Right kidney (tissue), 1 donor: ENCODE measurements at regions not wholly inside any gene's neighbourhood (a gene's known extent, or its start where the extent isn't known, plus 50 kb on each side); places are given as distances from the start of the nearest gene placed in this dataset.
"Not testable (repeated sequence)": the region's sequence is repeated elsewhere in the genome, so short reads cannot be mapped to it uniquely, and the experiment has no call there.

Experiments used
- DNase-seq: peaks from one replicate; pipeline ENCODE4 v3.0.0-alpha.2; 2016

DNA sequence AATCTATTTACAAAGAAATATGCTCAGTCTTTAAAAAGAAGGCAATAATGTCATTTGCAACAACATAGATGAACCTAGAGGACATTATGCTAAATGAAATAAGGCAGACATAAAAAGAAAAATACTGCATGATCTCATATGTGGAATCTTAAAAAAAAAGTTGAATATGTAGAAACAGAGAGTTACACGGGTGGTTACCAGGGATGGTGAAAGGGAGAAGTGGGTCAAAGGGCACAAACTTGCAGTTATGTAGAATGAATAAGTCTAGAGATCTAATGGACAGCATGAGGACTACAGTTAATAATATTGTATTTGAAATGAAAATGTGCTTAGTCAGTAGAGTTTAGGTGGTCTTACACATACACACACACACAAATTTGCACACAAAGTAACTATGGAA lies 88.2 kb upstream of the CCDC71L start:
- DNase-seq: no peak

DNA sequence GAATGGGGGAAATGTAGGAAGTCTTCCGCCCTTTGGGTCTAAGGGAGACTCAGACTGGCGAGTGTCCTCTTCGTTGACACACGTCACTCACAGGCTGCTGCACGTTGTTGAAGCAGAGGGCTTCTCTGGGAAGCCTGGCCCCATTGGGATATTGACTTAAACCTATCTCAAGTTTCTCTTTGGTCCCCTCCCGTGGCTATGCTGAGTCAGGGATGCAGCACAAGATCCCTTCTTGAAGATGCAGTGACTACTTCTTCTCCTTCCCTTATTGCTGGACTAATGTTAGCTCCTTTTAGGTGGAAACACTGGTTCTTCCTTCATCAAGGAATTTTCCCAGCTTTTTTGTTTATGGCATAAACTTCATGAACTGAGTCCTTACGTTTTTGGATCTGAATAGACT lies 89.8 kb upstream of the CCDC71L start:
- no peak for DNase-seq

DNA sequence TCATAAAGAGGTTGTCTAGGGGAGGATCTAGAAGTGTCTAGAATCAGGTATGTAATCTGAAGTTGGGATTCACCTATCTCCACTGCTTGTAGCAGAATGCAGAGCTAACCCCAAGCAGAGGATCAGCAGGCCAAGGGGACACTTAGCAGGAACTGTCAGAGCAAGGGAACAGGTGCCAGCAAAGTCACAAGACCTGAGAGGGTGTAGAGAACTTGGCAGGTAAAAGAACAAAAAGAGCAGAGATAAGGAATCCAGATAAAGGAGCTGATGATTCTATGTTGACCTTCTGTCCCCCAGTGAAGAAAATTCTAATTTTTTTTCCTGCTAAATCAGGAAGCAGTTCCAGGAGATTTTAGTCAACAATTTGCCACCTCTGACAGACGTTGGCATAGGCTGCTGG lies 91.4 kb upstream of the CCDC71L start:
- no peak for DNase-seq

- DNase-seq: not testable (repeated sequence)
These were observed 94.1 kb upstream of the CCDC71L start for GRCh38 chr7:106755024-106755423.

DNA sequence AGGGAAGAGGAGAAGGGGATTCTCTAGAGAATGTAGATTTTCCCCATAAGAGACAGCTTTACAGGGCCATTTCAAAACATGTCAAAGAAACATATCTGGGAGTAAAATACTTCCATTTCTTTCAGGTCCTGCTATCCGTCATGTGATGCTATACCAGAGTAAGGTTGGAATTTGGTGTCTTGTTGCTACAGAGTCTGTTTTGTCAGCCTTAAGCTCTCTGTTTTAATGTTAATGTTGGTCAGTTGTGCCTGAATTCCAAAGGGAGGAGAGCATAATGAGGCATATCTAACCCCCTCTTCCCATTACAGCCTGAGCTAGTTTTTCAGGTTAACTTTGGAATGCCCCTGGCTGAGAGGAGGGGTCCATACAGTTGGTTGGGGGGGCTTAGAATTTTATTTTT lies 94.7 kb upstream of the CCDC71L start:
- DNase-seq: no peak

DNA sequence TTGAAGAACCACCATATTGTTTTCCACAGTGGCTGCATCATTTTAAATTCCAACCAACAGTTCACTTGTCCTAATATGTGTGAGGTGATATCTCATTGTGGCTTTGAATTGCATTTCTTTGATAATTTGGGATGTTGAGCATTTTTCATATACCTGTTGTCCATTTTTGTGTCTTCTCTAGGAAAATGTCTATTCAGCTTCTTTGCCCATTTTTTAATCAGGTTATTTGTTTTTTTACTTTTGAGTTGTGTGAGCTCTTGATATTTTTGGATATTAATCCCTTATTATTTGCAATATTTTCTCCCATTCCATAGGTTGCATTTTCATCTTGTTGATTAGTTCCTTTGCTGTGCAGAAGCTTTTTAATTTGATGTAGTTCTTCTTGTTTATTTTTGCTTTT lies 95.1 kb upstream of the CCDC71L start:
- no peak for DNase-seq

- no peak for DNase-seq
These were observed 95.9 kb upstream of the CCDC71L start for GRCh38 chr7:106756884-106757283.

- DNase-seq: no peak
These were observed 96.9 kb upstream of the CCDC71L start for GRCh38 chr7:106757846-106758245.

- not testable (repeated sequence) for DNase-seq
These were observed 101.9 kb upstream of the CCDC71L start for GRCh38 chr7:106762845-106763244.

DNA sequence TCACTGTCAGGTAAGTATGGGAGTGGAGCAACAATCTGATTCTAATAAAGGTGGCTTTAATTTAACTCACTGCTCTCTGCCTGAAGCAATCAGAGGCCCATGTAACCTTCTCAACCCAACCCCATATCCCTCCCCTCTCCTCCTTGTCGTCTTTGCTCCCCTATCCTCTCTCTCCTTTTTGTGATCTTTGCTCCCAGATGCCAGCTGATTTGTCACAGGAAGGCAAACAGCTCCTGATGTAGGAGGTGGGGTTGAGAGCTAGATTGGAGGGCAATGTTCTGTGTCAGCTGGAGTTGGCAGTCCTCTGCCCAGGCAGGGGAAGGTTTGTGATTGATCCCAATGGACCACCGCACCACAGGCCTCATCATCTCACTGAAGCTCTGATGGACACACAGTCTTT lies 101.4 kb upstream of the PIK3CG start:
- DNase-seq: no peak

- DNase-seq: no peak
These were observed 99.2 kb upstream of the PIK3CG start for GRCh38 chr7:106765727-106766355.

GRCh38 chr7:106766551-106766950 lies 98.5 kb upstream of the PIK3CG start:
- no peak for DNase-seq

DNA sequence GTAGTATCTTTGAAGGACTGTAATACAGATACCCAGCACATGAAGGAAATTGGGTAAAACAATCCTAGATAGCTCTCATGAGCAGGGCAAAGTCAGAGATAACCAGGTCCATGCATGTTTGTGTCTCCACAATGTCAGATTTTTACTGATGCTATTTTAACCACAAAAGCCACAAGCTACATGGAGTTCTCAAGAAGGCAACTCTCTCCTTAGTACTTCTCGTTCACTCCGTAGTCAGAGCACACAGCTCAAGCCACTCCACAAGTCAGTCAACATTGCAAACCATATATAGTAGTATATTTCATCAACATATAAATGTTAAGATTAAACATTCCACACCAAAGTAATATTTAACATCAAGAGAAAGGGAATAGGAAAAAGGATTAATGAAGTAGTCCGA lies 98.0 kb upstream of the PIK3CG start:
- DNase-seq: no peak

DNA sequence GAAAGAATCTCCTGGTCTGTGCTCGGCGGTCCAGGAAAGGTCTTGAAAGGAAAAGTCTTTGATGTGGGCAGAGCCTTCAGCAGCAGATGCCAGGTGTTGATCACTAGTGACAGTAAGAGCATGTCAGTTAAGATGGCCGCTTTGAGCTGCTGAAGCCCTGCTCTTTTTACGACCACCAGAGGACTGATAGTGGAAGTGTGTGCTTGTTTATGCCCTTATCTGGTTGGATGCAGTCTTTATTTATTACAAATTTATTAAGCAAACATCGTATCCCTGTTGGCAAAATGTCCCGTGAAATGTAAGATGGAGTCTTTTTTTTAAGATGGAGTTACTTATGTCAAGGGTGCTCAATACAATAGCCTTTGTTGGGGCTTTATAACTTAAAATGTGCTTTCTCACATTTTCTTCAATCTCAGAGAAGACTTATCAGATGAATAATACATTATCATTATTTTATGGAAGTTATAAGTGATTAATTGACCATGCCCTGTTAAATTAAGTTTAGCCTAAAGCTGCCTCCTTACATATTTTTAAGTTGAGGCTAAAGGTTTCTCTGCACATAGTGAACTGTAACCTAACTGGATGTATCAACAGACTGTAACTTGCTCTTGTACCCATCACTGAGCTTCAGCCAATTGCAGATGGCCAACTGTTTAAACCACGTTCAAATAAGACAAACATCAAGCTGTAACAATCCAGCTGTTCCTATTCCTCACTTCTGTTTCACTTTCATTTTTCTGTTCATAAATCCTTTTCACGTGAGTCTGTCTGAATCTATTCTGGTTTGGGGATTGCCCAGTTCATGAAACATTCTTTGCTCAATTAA lies 97.4 kb upstream of the PIK3CG start:
- DNase-seq: no peak

DNA sequence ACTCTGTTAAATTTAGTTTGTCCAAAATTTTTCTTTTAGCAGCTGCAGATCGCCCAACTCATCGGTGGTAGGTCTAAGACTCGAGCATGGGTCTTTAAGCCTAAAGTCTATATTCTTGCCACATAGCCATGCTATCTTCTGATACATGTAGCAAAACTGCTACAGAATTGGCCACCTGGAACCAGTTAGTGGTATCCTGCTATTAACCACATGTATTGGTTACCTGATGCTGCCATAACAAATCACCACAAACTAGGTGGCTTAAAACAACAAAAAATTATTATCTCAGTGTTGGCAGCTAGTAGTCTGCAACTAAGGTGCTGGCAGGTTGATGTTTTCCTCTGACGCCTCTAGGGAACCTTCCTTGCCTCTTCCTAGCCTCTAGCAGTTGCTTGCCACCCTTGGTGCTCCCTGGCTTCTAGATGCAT lies 96.7 kb upstream of the PIK3CG start:
- no peak for DNase-seq

- DNase-seq: no peak
These were observed 94.9 kb upstream of the PIK3CG start for GRCh38 chr7:106770191-106770590.

DNA sequence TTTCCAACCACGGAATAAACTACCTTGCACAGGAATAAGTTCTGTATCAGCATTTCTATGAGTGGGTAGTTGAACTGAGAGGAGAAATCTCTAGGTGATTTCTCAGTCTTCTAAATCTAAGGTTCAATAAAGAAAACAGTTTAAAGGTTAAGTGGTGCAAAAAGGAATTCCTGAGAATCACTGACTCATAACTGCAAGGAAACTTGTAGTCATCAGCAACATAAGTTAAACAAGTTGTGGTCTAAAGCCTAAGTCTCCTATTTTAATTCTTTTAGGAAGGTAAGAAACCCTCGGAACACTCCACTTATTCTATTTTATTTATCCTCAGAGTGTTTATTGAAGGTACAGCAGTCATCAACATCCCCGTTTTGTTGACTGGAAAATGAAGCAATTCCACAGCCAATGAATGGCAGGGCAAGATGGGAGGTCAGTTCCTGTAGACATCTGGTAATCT lies 92.4 kb upstream of the PIK3CG start:
- no peak for DNase-seq

DNA sequence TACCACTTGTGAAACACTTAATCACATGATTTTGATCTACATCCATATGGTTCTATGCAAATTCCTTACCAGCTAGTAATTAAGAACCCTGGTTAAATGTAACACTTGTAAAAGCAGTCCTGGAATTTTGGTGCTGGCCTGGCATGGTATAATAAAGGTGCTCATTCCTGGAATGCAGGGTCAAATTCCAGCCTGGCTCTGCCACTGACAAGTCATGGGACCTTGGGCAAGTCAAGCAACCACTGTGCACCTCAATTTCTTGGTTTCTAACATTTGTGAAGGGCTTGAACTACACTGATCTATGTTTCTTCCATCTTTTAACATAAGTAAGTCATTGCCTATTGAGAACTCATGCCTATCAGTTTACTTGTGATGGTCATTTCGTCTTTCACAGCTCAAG lies 91.9 kb upstream of the PIK3CG start:
- DNase-seq: no peak

DNA sequence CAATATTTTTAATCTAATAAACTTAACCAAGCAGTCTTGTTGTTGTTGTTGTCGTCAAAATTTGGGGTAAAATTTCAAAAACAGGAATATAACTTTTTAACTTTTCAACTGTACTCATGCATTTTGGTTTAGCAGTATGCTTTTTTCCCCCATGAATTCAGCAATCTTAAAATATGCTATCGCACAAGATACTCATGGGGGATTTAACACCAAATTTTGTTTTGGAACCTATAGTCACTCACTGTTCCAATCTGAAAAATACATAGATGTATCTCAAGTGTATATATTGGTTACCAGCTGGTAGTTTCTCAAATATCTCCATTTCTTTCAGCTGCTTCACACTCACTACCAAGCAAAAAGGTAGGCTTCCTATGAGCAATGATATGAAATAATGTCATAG lies 91.4 kb upstream of the PIK3CG start:
- DNase-seq: no peak

DNA sequence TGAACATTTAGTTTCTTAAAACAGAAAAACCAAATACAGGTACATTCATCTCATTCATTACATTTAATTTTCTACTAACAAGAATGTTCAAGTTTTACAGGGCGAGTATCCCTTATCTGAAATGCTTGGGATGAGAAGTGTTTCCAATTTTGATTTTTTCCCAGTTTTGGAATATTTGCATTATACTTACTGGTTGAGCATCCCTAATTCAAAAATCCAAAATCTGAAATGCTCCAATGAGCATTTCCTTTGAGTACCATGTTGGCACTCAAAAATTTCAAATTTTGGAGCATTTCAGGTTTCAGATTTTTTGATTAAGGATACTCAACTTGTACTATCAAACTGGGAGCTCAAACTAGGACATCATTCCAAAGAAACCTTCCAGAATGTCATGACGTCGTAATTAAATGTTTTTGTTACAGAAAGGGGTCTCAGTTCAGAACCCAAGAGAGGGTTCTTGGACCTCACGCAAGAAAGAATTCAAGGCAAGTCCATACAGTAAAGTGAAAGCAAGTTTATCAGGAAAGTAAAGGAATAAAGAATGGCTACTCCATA lies 90.8 kb upstream of the PIK3CG start:
- no peak for DNase-seq

DNA sequence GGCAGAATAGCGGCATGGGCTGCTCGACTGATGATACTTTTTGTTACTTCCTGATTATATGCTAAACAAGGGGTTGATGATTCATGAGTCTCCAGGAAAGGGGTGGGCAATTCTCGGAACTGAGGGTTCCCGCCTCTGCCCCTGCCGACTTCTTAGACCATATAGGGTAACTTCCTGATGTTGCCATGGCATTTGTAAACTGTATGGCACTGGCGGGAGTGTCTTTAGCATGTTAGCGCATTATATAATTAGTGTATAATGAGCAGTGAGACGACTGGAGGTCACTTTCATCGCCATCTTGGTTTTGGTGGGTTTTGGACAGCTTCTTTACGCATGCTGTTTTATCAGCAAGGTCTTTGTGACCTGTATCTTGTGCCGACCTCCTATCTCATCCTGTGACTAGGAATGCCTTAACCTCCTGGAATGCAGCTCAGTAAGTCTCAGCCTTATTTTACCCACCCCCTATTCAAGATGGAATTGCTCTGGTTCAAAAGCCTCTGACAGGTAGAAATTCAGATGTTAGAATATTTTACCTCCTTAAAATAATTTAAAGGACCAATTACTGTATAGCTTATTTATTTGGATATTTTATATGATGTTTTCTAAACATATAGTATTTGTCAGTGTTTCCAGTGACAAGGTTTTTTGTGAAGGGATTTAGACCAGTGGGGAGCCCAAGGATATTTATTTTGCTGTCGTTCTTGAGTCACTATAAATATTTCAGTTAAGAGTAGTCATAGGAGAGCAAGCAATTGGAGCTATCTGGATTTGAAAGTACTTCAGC lies 90.1 kb upstream of the PIK3CG start:
- DNase-seq: no peak

- DNase-seq: no peak
These were observed 89.5 kb upstream of the PIK3CG start for GRCh38 chr7:106775552-106775936.
